HepG2 (cell line): ENCODE measurements at regions not wholly inside any gene's neighbourhood (a gene's known extent, or its start where the extent isn't known, plus 50 kb on each side); places are given as distances from the start of the nearest gene placed in this dataset.
A peak's percentile ranks its signal among the peaks of the same experiment; 100 is the strongest.

Experiments used
- ATAC-seq: fragments of 200-7000 bp; cut with Tn5 transposase; 3 replicates; pipeline ENCODE4 v1.9.1; 2020; ENCODE audit warnings: mild to moderate bottlenecking, moderate library complexity
- BruUV-seq: library from RNA; stranded (reverse); fragments of 400-500 nt; replicated peaks from 2 replicates; lab custom pipeline; 2021; lab: Mats Ljungman, UMichigan
- CTCF ChIA-PET: fragments of 300-600 bp; formaldehyde crosslinking; extraction: SDS; loops from one replicate; lab custom pipeline; 2021; ENCODE audit warnings: low total read pairs, inconsistent platforms, low intra/inter-chr PET ratio; lab: Yijun Ruan, JAX
- POLR2A ChIA-PET: fragments of 350-600 bp; sonication (Branson Sonifier 250); formaldehyde crosslinking; loops from one replicate; lab custom pipeline; 2020; ENCODE audit warnings: antibody characterized with exemption, inconsistent platforms; lab: Yijun Ruan, JAX
- DNase-seq: peaks from one replicate; pipeline ENCODE4 v3.0.0-alpha.2; 2015; ENCODE audit warnings: low spot score
- FAIRE-seq: peaks from 3 replicates; lab custom pipeline; 2011; peaks lifted over from hg19 to GRCh38; lab: Jason Lieb, UNC
- H2AFZ ChIP-seq: one replicate; pipeline ENCODE4 v1.6.1; 2011; ENCODE audit warnings: low read length, inconsistent platforms
- H3K27ac ChIP-seq: fragments of 300-600 bp; 3 replicates; pipeline ENCODE4 v1.8.0; 2011; ENCODE audit warnings: mixed run types, mild to moderate bottlenecking, mixed read lengths, low read length, inconsistent platforms; ENCODE audit not compliant: insufficient read depth; ENCODE audit errors: extremely low read length
- H3K27me3 ChIP-seq, 2 experiments: fragments of 200-600 bp in 1 of 2; 2 replicates in 1 of 2; 3 replicates in 1 of 2; pipeline versions ENCODE4 v1.6.0 to v1.8.0; 2011; ENCODE audit warnings: low read length in 2 of 2, mild to moderate bottlenecking in 2 of 2, moderate library complexity in 2 of 2, inconsistent platforms in 1 of 2; ENCODE audit not compliant: insufficient read depth in 2 of 2, control insufficient read depth in 1 of 2
- H3K36me3 ChIP-seq, 2 experiments: fragments of 200-600 bp in 1 of 2; replicated peaks in 1 of 2; 2 replicates in 1 of 2; 3 replicates in 1 of 2; pipeline versions ENCODE4 v1.5.1 to v1.8.0; 2011; ENCODE audit warnings: low read length in 2 of 2, inconsistent platforms in 1 of 2; ENCODE audit not compliant: insufficient read depth in 2 of 2, control insufficient read depth in 1 of 2
- H3K4me1 ChIP-seq: 2 replicates; pipeline ENCODE4 v1.5.1; 2012; ENCODE audit warnings: low read length, inconsistent platforms; ENCODE audit not compliant: insufficient read depth
- H3K4me2 ChIP-seq: 2 replicates; pipeline ENCODE4 v1.6.0; 2011; ENCODE audit warnings: low read depth, low read length, inconsistent platforms
- H3K4me3 ChIP-seq, 3 experiments: fragments of 200-600 bp in 1 of 3; sonication (generic), shearing (Covaris generic) in 1 of 3; replicated peaks in 1 of 3; 2 replicates each; pipeline ENCODE4 v1.5.1; 2011 to 2016; ENCODE audit warnings: low read length in 3 of 3, inconsistent platforms in 2 of 3, low read depth in 2 of 3, mild to moderate bottlenecking in 2 of 3, control low read depth in 1 of 3, mixed read lengths in 1 of 3; ENCODE audit not compliant: insufficient read depth in 1 of 3
- H3K79me2 ChIP-seq: one replicate; pipeline ENCODE4 v1.6.1; 2011; ENCODE audit warnings: low read length, inconsistent platforms; ENCODE audit not compliant: insufficient read depth
- H3K9ac ChIP-seq: 2 replicates; pipeline ENCODE4 v1.6.0; 2011; ENCODE audit warnings: mild to moderate bottlenecking, low read depth, low read length, inconsistent platforms; ENCODE audit not compliant: insufficient read depth
- H3K9me3 ChIP-seq: 2 replicates; pipeline ENCODE4 v1.5.1; 2012; ENCODE audit warnings: mild to moderate bottlenecking, low read length
- H4K20me1 ChIP-seq: 2 replicates; pipeline ENCODE4 v1.6.0; 2011; ENCODE audit warnings: inconsistent platforms, mild to moderate bottlenecking, low read length, moderate library complexity; ENCODE audit not compliant: insufficient read depth
- ARID2 ChIP-seq: sonication (generic); formaldehyde crosslinking; IDR thresholded peaks from 2 replicates; pipeline ENCODE4 v1.8.1; 2022; ENCODE audit warnings: mild to moderate bottlenecking, missing genetic modification reagents, borderline replicate concordance
- ARID4A ChIP-seq: sonication (generic); formaldehyde crosslinking; IDR thresholded peaks from 2 replicates; pipeline ENCODE4 v1.5.0; 2020; ENCODE audit warnings: mild to moderate bottlenecking, missing genetic modification reagents, borderline replicate concordance
- HMG20B ChIP-seq: conservative IDR thresholded peaks from 2 replicates; pipeline ENCODE4 v1.6.1; 2016; ENCODE audit warnings: missing genetic modification reagents, missing compliant biosample characterization
- WGBS: methylation state at CpG from one replicate; pipeline ENCODE4 v1.1.6; 2017; ENCODE audit warnings: low lambda C conversion rate; 5-methylcytosine and 5-hydroxymethylcytosine counted together
- in situ Hi-C: cut with HindIII; loops from 2 replicates; pipeline ENCODE4 v1.10.0; 2017; ENCODE audit warnings: low pct_unique_long_range_greater_than_20kb; ENCODE audit not compliant: extremely low pct_ligation_motif_present
- intact Hi-C: fragments of 100-400 bp; cut with micrococcal nuclease; formaldehyde crosslinking; loops from one replicate; pipeline ENCODE4 v1.10.0; 2022; ENCODE audit not compliant: unreplicated experiment

GRCh38 chr6:151690768-151691562, 116.5 kb upstream of the ESR1 start:
- FAIRE-seq (no peak), DNase-seq (no peak), ATAC-seq (peak; percentile 70)
- CTCF ChIA-PET = no interaction called here
- H4K20me1 ChIP-seq = no peaks in the 10 kb centered on the region
- H3K79me2 ChIP-seq = no peaks in the 10 kb centered on the region
- in situ Hi-C loops = no loop called here
- H3K36me3 ChIP-seq = no peaks in the 10 kb centered on the region
- 0 out of 5 replicates have a peak, but pooled peaks cover 0 to 6% of the 10 kb centered on the region in 2 experiments for H3K27me3 ChIP-seq
- H3K27ac ChIP-seq = no peak overlapping the region
- peak overlapping the region; percentile 40 for H3K4me2 ChIP-seq
- peak overlapping the region in 1 of 3 experiments; percentile 19; a peak in 1 of 6 replicates for H3K4me3 ChIP-seq
- no peaks in the 10 kb centered on the region for H3K9me3 ChIP-seq
- 0 out of 2 replicates have a peak, but pooled peaks have one; percentile 23 for TF ChIP-seq ARID2 (CRISPR knock-in tag)
- TF ChIP-seq HMG20B = no peak
- TF ChIP-seq, all 625 proteins: peak for 1
- intact Hi-C loops = no loop called here
- POLR2A ChIA-PET = interaction anchor here (0.6 kb wide), 1 partner anchor 9 kb away, joined by 3 read pairs; no protein-coding TSS in a partner anchor
- Histone ChIP-seq H3K4me1 (peaks cover 14% of the 10 kb centered on the region), H3K9ac (no peak overlapping the region), H2AFZ (peak overlapping the region; percentile 10)
- WGBS = 30% methylated on average over 8 of the region's 8 CpGs
- BruUV-seq = no TSS peak

GRCh38 chr6:151692216-151692615, 115.3 kb upstream of the ESR1 start:
- Histone ChIP-seq H3K79me2 (no peaks in the 10 kb centered on the region), H3K9me3 (no peaks in the 10 kb centered on the region), H3K27me3 (0 out of 5 replicates have a peak, but pooled peaks cover 0 to 6% of the 10 kb centered on the region in 2 experiments), H3K9ac (no peak overlapping the region), H4K20me1 (no peaks in the 10 kb centered on the region), H3K4me2 (no peak overlapping the region), H3K27ac (no peak overlapping the region), H3K36me3 (no peaks in the 10 kb centered on the region), H3K4me1 (peaks cover 14% of the 10 kb centered on the region), H2AFZ (no peak overlapping the region), H3K4me3 (no peak overlapping the region)
- ATAC-seq = no peak
- no TSS peak for BruUV-seq
- intact Hi-C loops = no loop called here
- no peak for FAIRE-seq
- DNase-seq = no peak
- TF ChIP-seq ARID4A (CRISPR knock-in tag) = no peak
- WGBS = 21% methylated on average over 4 of the region's 4 CpGs
- in situ Hi-C loops = no loop called here
- ChIA-PET CTCF (no interaction called here), POLR2A (no interaction called here)
